NCI-H345 (cell line): ENCODE measurements at regions not wholly inside any gene's neighbourhood (a gene's known extent, or its start where the extent isn't known, plus 50 kb on each side); places are given as distances from the start of the nearest gene placed in this dataset.

Experiments
- DNase-seq: peaks from one replicate; lab custom pipeline; 2025; lab: John Stamatoyannopoulos, UW

- no peak for DNase-seq
These were observed 61.2 kb downstream of the MAGED1 start for GRCh38 chrX:51954592-51954991.

DNA sequence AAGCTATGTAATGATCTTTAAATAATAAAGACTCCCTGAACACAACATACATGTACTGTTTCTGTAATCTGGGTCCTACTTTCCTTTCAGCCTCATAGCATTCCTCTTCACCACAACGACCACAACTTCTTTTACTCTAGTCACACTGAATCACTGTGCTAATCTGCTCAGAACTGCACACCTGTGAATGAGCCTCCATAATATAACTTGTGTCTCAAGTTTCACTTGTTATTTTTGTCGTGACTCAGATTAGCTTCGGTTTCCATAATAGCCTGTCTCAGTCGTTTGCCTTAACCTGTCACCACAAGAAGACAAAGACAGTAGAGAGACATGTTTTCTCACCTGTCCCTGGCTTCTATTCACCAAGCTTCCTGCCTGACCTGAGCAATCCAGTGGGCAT is 61.8 kb downstream of the MAGED1 start:
- DNase-seq = peak; percentile 1

DNA sequence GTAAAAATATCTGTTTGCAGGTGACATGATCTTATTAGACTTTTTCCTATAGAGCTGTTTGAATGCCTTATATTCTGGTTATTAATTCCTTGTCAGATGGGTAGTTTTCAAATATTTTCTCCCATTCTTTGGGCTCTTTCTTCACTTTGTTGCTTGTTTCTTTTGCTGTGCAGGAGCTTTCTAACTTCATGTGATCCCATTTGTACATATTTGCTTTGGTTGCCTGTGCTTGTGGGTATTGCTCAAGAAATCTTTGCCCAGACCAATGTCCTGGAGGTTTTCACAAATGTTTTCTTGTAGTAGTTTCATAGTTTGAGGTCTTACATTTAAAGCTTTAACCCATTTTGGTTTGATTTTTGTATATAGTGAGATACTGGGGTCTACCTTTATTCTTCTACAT is 63.0 kb downstream of the MAGED1 start:
- DNase-seq = no peak

GRCh38 chrX:51975360-51975759 is 81.9 kb downstream of the MAGED1 start:
- no peak for DNase-seq

DNA sequence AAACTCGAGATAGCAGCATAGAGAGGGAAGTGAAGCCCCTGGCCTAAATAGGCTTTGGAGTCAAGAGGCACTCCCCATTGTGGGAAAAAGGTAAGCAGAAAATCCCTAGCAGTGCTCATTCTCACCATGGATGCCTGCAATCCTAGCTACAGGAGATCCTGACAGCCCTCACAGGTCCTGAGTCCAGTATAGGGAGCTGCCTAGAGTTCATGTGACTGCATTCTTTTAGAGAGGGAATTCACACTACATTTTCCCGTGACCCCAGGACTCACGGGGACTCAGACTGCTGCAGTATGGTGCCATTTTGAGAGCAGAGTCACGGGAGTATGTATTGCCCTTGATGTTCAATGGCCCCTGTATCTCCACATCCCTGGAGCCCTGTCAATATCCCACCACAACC is 82.4 kb downstream of the MAGED1 start:
- no peak for DNase-seq

DNA sequence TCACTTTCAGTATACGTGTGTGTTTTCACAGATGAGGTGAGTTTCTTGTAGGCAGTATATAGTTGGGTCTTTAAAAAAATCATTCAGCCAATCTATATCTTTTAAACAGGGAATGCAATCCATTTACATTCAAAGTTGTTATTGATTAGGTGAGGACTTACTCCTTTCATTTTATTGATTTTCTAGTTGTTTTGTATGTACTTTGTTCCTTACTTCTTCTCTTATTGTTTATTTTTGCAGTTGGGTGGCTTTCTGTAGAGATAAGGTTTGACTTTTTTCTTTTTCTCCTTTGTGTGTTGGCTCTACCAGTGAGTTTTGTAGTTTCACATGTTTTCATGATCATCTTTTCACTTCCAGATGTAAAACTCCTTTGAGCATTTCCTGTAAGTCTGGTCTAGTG is 83.1 kb downstream of the MAGED1 start:
- DNase-seq = no peak
